AG09309 (cell line): ENCODE measurements at regions not wholly inside any gene's neighbourhood (a gene's known extent, or its start where the extent isn't known, plus 50 kb on each side); places are given as distances from the start of the nearest gene placed in this dataset.
A peak's percentile ranks its signal among the peaks of the same experiment; 100 is the strongest.

ENCODE experiments used
- DNase-seq: peaks from one replicate; pipeline ENCODE4 v3.0.0-alpha.2; 2010; ENCODE audit warnings: low read depth
- H3K4me3 ChIP-seq: 2 replicates; pipeline ENCODE4 v1.5.1; 2011; ENCODE audit warnings: mild to moderate bottlenecking, low read depth, low read length, moderate library complexity; ENCODE audit not compliant: control insufficient read depth
- TF ChIP-seq, protein P1 (sequence below): IDR thresholded peaks from 2 replicates; pipeline ENCODE4 v1.5.1; 2011; ENCODE audit warnings: mild to moderate bottlenecking, low read depth, low read length, inconsistent platforms; ENCODE audit not compliant: insufficient read depth, control insufficient read depth; ENCODE audit errors: missing control alignments

DNA sequence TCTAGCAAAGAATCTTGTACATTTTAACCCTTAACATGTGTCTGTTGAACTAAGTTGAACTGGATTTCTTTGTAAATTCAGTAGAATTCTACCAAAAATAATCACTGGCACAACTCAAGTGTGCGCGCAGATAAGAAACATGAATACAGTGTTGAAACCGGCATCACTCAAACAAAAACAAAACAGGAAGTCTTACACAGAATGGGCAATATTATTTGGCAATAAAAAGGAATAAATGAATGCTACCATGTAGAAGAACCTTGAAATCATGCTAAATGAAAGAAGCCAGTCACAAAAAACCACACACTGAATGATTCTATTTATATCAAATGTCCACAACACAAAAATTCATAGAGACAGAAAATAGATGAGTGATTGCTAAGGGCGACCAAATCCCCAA lies 102.9 kb upstream of the ZFHX3 start:
- no peak overlapping the region for H3K4me3 ChIP-seq
- TF ChIP-seq, protein P1, sequence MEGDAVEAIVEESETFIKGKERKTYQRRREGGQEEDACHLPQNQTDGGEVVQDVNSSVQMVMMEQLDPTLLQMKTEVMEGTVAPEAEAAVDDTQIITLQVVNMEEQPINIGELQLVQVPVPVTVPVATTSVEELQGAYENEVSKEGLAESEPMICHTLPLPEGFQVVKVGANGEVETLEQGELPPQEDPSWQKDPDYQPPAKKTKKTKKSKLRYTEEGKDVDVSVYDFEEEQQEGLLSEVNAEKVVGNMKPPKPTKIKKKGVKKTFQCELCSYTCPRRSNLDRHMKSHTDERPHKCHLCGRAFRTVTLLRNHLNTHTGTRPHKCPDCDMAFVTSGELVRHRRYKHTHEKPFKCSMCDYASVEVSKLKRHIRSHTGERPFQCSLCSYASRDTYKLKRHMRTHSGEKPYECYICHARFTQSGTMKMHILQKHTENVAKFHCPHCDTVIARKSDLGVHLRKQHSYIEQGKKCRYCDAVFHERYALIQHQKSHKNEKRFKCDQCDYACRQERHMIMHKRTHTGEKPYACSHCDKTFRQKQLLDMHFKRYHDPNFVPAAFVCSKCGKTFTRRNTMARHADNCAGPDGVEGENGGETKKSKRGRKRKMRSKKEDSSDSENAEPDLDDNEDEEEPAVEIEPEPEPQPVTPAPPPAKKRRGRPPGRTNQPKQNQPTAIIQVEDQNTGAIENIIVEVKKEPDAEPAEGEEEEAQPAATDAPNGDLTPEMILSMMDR, result no peak
- no peak for DNase-seq

DNA sequence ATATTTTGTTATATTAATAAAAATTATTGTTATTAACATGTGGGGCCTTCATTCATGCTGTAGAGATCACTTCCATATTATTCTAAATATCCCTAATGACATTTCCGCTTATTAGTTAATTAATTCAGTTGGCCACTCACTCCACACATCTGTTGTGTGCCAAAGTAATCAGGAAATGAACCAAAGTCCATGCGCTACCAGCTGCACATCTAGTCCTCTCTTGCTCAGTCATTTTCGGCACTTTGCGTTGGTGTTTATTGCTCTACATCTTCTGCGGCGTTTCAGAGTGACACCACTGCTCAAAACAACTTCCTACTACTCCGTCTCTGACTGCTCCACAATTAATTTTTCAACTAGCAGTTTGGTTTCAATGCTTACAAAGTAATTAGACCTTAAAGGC lies 101.4 kb upstream of the ZFHX3 start:
- DNase-seq, result no peak
- TF ChIP-seq, protein P1, result no peak
- no peak overlapping the region for H3K4me3 ChIP-seq

DNA sequence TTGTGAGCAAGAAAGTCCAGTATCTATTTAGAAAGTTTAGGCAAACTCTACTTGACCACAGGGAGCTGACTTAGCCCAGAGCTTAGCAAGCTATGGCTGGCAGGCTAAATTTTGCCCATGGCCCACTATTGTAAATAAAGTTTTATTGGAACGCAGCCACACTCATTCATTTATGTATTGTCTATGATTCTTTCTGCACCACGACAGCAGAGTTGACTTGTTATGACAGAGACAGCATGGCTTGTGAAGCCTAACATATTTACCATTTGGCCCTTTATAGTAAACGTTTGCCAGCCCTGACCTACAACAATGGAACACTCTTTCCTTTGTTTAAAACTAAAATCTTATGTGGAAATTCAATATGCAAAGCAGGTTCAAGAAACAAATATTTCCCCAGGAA lies 100.0 kb upstream of the ZFHX3 start:
- DNase-seq, result no peak
- TF ChIP-seq, protein P1, result no peak
- no peak overlapping the region for H3K4me3 ChIP-seq

DNA sequence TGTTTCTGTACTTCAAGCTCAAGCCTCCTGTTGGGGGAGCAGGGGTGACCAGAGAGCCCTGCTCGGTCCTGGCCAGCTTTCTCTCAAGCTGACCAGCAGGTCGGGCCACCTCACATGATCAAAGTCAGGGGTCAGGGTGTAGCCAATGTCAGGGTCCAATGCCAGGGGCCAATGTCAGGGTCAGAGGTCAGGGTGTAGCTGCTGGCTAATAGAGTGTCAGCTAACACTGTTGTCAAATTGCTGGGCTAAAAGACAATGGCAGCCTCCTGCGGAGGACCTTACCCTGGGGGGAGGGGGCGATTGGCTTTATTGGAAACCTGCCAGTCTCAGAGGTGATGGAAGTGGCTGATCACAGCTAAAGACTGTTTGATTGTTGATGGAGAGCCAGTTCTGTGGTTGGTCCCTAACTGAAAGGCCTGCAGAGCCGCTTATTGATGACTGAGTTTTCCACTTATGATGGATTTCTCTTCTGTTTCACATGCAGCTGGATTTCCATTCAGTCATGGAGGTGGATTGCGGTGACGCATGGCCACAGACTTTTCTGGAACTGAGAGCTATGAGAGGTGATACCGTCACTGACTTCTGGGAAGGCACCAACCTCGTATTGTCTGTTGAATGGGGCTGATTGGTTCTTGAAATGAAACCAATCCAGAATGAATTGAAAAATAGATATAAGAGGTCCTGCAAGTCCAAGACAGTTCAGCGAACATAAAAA lies 97.4 kb upstream of the ZFHX3 start:
- no peak overlapping the region for H3K4me3 ChIP-seq
- TF ChIP-seq, protein P1, result no peak
- DNase-seq, result no peak

DNA sequence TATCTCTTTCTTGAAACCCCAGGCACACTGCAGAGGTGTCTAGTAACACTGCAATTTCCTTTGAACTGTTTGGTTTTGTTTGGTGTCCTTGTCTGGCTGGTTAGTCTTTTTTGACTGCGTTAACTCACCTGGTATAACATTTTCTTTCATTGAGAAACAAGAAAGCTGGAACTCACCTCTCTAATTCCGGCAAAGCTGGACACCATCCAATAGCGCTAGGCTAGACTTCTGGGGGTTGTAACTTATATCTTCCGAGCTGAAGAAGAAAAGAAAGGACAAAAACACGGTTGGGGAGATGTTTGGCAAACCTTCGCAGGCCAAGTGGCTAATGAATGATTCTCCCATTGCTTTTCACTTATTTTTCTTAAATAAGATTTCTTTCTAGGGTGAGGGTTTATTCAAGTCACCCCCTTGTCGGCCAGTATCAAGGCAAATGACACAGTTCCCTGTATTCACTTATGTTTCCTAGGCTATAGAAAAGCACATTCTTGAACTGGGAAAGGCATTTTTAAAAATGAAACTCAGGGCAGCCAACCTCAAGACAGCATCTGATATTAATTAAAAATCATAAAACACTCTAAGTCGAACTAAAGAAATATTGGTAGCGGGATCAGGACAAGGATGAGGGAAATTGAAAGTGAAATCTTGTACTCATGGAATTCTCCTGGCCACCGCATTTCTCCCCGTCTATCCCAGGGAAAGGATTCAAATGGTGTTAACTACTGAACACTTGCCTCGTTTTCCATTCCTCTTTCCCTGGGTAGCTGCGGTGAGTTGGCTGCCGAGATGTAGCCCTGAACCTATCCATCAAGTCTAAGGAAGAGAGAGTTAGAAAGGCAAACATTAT lies 95.9 kb upstream of the ZFHX3 start:
- DNase-seq, result no peak

DNA sequence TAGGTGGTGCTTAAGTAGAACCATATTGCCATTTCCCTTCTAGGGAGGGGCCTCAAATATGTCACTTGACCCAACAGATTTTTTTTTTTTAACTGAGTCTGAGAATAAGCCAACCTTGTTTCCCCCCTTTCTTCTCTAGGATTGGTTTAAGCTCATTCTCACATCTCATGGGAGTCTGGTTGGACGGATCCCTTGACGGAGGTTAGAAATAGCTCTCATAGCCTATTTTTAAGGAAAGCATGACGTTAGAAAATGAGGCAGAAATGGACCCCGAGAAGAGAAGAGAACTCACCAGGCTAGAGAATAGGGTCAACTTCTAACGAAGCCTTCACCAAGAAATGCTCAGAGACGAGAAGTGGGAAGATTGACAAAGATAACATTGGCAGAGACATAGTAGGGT lies 95.1 kb upstream of the ZFHX3 start:
- TF ChIP-seq, protein P1, result no peak
- no peak overlapping the region for H3K4me3 ChIP-seq
- DNase-seq, result no peak

More for the DNA sequence above, 95.9 kb upstream of the ZFHX3 start:
- H3K4me3 ChIP-seq, result peak overlapping the region; percentile 31
- TF ChIP-seq, protein P1, result no peak
